ENCODE measurements at regions not wholly inside any gene's neighbourhood (a gene's known extent, or its start where the extent isn't known, plus 50 kb on each side); places are given as distances from the start of the nearest gene placed in this dataset.

DNA sequence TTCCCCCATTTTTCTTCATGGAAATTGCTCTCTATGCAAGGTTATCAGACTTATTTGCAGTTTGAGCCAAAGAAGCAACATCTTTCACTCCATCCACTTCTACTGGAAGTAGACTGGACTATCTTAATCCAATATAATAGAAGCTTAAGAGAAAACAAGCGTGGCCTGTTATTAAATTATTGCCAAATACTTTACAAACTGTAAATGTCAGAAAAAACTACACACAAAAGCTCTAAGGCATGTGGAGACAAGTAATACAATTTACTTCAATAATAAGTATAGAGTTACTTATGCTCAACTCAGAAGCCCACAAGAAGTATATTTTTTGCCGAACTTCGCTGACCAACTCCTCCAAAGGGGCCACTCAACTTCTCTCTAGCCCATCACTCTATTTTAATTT lies 120.3 kb downstream of the BDH1 start:
- TF ChIP-seq EP300 (IDR thresholded peaks at IDR 0.05) (no peak), POLR2A (IDR thresholded peaks at IDR 0.05) (no peak)
- TF ChIP-seq, protein P1, sequence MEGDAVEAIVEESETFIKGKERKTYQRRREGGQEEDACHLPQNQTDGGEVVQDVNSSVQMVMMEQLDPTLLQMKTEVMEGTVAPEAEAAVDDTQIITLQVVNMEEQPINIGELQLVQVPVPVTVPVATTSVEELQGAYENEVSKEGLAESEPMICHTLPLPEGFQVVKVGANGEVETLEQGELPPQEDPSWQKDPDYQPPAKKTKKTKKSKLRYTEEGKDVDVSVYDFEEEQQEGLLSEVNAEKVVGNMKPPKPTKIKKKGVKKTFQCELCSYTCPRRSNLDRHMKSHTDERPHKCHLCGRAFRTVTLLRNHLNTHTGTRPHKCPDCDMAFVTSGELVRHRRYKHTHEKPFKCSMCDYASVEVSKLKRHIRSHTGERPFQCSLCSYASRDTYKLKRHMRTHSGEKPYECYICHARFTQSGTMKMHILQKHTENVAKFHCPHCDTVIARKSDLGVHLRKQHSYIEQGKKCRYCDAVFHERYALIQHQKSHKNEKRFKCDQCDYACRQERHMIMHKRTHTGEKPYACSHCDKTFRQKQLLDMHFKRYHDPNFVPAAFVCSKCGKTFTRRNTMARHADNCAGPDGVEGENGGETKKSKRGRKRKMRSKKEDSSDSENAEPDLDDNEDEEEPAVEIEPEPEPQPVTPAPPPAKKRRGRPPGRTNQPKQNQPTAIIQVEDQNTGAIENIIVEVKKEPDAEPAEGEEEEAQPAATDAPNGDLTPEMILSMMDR (IDR thresholded peaks at IDR 0.05) = no peak
- H3K9me3 ChIP-seq = no peaks in the 10 kb centered on the region
- 86 to 89% methylated on average over 3 of the region's 3 CpGs for WGBS, 2 donors
- no peaks in the 10 kb centered on the region for H3K36me3 ChIP-seq
- no peak overlapping the region for H3K27ac ChIP-seq
- peaks cover 0 to 18% (median 1%) of the 10 kb centered on the region in 4 donors for H3K4me1 ChIP-seq
- H3K27me3 ChIP-seq = no peaks in the 10 kb centered on the region
- DNase-seq (ENCODE audit: low spot score in 2 of 2) = no peak
- H3K4me3 ChIP-seq = no peak overlapping the region

DNA sequence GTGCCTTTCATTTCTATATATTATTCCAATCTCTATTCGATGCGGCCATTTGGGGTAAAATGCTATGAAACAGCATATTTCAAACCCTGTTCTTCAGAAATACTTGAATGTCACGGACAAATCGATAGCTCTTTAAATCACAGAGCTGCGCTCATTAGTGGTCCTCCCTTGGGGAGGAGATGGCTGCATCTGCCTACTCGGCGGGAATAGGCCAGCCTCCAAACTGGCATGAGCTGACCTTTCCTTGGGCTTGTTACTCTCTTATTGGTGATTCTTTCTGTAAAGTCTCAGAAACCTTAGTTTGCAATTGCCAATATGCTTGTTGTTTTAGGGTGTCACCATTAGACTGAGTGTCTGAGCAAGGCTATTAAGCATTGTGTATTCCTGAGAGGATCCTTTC lies 120.9 kb downstream of the BDH1 start:
- no peaks in the 10 kb centered on the region for H3K9me3 ChIP-seq
- no peak overlapping the region for H3K4me3 ChIP-seq
- no peak overlapping the region for H3K27ac ChIP-seq
- TF ChIP-seq EP300 (IDR thresholded peaks at IDR 0.05) (no peak), POLR2A (IDR thresholded peaks at IDR 0.05) (no peak)
- TF ChIP-seq, protein P1 (IDR thresholded peaks at IDR 0.05) = no peak
- no peak for DNase-seq (ENCODE audit: low spot score in 2 of 2)
- peaks cover 0 to 23% (median 3%) of the 10 kb centered on the region in 4 donors for H3K4me1 ChIP-seq
- H3K36me3 ChIP-seq = no peaks in the 10 kb centered on the region
- H3K27me3 ChIP-seq = no peaks in the 10 kb centered on the region
- WGBS, 2 donors = 60 to 69% methylated on average over 7 of the region's 7 CpGs

DNA sequence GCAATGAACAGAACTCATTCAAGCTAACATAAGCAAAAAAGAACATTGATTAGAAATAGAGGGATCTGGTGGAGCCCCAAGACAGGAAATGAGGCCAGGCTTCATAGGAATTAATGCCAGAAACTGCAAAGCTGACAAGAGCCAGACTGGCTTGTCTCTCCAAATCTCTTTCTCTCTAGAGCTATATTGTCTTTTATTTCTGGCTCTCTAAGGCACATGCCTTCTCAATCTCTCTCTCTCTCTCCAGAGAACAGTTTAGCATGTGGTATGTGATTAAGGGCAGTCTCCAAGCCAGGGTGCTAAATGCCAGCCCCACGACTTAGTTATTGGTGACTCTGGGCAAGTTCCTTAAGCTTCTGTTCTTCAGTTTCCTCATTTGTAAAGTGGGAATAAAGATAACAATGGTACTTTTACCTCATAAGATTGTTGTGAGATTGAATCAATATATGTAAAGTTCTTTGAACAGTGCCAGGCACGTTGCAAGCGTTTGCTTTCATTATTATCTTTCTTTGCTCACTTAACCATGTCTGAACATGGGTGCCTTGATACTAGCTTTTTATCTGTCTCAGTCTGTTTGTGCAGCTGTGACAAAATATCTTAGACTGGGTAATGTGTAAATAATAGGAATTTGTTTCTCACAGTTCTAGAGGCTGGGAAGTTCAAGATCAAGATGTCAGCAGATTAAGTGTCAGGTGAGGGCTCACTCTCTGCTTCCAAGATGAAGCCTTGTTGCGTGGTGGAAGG lies 123.2 kb downstream of the BDH1 start:
- no peak overlapping the region for H3K4me3 ChIP-seq
- no peak for DNase-seq (ENCODE audit: low spot score in 2 of 2)
- no peak overlapping the region for H3K27ac ChIP-seq
- WGBS, 2 donors = 39 to 45% methylated on average over 4 of the region's 4 CpGs
- H3K27me3 ChIP-seq = no peaks in the 10 kb centered on the region
- H3K36me3 ChIP-seq = no peaks in the 10 kb centered on the region
- TF ChIP-seq, protein P1 (IDR thresholded peaks at IDR 0.05) = no peak
- no peak for TF ChIP-seq POLR2A (IDR thresholded peaks at IDR 0.05)
- no peak for TF ChIP-seq EP300 (IDR thresholded peaks at IDR 0.05)
- H3K9me3 ChIP-seq = no peaks in the 10 kb centered on the region
- H3K4me1 ChIP-seq = peaks cover 0 to 42% (median 6%) of the 10 kb centered on the region in 4 donors

DNA sequence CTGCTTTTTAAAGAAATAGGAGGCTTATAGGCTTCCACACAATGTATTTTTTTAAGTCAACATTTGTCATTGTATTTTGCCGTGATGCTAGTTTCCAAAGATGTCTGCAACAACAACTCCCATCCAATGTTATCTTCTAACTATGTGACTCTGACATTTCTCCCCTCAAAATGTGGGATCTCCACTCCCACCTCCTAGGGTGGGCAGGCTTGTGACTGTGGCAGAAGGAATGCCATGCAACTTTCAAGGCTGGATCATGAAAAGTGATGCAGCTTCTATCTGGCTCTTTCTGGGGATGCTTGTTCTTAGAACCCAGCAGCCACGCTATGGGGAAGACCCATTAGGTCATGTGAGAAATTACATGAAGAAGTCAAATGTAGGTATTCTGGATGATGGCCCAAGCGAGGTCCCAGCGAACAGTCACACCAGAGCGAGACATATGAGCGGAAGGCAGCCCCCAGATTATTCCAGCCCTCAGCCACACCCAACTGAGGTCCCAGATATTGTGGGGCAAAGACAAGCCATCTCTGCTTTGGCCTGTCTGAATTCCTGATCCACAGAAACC lies 124.3 kb downstream of the BDH1 start:
- no peak for TF ChIP-seq EP300 (IDR thresholded peaks at IDR 0.05)
- TF ChIP-seq, protein P1 (IDR thresholded peaks at IDR 0.05) = no peak
- no peak for TF ChIP-seq POLR2A (IDR thresholded peaks at IDR 0.05)
- 87 to 90% methylated on average over 6 of the region's 6 CpGs for WGBS, 2 donors
- Histone ChIP-seq H3K27ac (peak overlapping the region in 2 of 4 donors; percentile 41 to 54), H3K9me3 (no peaks in the 10 kb centered on the region), H3K27me3 (no peaks in the 10 kb centered on the region), H3K4me1 (peaks cover 0 to 42% (median 6%) of the 10 kb centered on the region in 4 donors), H3K36me3 (no peaks in the 10 kb centered on the region), H3K4me3 (no peak overlapping the region)
- DNase-seq (ENCODE audit: low spot score in 2 of 2) = no peak

DNA sequence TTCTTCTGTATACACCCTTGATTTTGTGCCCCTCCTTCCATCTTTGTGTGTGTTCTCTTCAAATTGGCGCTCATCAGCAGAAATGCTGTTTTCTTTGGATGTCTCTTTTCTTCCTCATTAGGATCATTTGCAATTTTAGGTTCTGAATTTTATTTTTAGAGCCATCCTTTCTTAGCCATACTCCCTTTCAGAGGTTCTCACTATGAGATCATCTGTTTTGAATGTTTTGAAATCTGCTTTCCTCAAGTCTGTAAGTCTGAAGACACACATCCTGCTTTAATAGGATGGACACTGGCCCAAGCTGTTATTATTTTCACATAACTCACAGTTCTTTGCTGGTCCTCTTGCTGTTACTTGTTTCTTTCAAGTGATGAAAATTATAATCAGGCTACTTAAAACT lies 124.8 kb downstream of the BDH1 start:
- 41 to 54% methylated on average over 1 of the region's 1 CpG for WGBS, 2 donors
- TF ChIP-seq, protein P1 (IDR thresholded peaks at IDR 0.05) = no peak
- TF ChIP-seq EP300 (IDR thresholded peaks at IDR 0.05) = peak in 1 of 2 donors; percentile 23
- H3K9me3 ChIP-seq = no peaks in the 10 kb centered on the region
- H3K36me3 ChIP-seq = no peaks in the 10 kb centered on the region
- DNase-seq (ENCODE audit: low spot score in 2 of 2) = no peak
- H3K4me1 ChIP-seq = peaks cover 0 to 42% (median 6%) of the 10 kb centered on the region in 4 donors
- peak overlapping the region in 2 of 4 donors; percentile 54 to 80 for H3K27ac ChIP-seq
- H3K4me3 ChIP-seq = no peak overlapping the region
- no peaks in the 10 kb centered on the region for H3K27me3 ChIP-seq
